C1 segment of cervical spinal cord (tissue), 14 donors: ENCODE measurements at regions not wholly inside any gene's neighbourhood (a gene's known extent, or its start where the extent isn't known, plus 50 kb on each side); places are given as distances from the start of the nearest gene placed in this dataset.

ENCODE experiments used
- DNase-seq, 14 donors: peaks; one replicate each; lab custom pipeline; 2025; lab: John Stamatoyannopoulos, UW

DNA sequence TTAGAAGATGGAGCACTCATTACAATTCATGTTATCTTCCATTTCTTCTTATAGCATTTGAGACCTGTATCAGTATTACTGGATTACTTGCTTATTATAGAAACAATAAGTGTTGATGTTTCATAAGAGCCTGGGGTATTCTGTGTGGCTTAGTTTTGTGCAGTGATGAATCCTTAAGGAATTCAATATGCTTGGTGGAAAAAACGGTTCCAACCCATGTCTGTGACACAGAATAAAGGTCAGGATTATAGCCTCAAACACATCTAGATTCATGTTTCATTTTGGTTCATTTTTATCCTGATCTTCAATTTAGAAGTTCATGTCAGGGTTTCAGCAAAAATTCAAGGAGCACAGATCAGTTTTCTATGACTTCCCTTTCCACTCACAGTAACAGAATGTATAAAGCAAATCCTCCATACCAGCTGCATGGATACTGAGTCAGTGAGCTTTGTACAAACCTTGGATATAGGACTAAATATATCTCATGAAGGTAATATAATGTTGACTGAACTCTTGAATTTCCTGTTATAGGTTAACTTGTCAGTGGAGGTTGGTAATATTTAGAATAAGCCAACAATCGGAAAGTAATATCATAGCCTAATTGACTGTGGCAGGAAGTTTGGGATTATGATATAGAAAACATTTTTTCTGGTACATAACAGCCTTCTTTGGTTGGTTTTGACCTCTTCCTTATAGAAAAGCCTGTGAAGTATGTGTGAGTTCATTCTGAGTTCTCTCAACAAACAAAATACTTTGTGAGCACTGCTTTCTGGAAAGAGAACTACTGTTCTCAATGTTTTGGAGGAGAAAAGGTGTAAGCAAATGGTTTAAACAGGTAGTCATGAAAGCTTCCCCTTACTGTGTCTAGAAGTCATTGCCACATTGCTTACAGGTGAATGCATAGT, 218.2 kb upstream of the TPM1 start:
- DNase-seq, result no peak

DNA sequence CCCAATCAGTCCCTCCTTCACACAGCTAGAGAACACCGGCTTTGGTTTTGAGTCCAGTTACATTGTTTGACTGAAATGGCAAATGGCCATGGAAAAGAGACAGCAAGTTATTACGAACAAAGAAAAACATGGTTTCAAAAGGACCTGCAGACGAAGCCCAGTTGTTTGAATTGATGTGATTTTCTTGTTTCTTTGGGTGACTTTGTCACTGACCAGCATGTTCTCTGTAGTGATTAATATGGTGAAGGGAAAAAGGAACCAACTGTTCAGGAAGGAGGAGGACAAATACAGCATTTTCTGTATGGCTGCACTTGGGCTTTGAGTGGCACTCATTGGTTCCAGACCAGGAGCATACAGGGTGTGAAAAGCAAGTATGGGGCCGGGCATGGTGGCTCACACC, 217.4 kb upstream of the TPM1 start:
- DNase-seq, result no peak

DNA sequence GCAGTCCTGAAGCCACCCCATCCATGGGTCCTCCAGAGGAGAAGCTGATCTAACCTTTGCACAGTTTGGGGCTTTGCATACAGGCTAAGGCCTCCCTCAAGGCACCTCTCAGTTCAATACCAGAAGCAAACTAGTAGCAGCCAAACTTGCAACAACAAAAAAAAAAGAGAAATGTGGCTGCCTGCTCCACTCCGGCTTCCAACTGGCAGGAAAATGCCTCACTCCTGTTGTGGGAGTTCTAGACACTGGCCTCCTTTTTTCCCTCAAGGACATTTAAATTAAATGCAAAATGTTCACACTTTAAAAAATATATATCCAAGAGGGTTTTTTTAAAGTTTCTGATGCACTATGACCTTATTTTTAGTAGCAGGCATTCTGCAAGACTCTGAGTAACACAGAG, 216.0 kb upstream of the TPM1 start:
- no peak for DNase-seq

GRCh38 chr15:62828364-62828763, 214.2 kb upstream of the TPM1 start:
- no peak for DNase-seq

DNA sequence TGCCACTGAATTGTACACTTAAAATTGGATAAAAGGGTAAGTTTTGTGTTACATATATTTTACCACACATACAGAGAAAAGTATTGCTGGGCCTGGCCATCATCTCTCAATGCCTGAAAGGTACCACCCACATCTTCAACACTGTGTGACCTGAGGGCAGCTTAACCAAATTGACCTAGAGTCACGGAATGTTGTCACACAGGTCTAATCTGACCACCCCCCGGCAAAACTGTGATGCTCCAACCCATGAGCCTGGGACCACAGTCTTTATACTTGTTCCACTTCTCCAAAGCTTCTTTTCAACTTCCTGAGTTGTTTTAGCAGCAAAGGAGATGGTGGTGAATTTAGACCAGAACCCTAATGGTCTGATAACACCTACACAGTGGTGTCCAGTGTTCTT, 210.3 kb upstream of the TPM1 start:
- no peak for DNase-seq

DNA sequence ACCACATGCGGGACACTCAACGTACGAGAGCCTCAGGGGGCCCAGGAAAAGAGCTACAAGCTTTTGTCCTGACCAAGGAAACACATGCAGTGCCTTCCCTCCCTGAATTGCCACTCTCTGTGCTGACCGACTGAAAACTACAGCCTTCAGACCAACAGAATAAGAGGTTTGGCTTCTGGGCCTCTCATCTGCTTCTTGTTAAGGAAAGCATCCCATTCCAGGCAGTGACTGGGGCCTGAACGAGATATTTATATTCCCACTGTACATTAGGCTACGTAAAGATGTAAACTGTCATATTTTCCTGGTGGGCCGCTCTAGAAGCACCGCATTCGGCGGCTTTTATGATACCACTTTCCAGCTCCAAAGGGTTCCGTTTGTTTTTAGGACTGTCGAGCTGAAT, 208.9 kb upstream of the TPM1 start:
- DNase-seq, result no peak

- DNase-seq, result no peak
These were observed 207.7 kb upstream of the TPM1 start for GRCh38 chr15:62834686-62835329.

DNA sequence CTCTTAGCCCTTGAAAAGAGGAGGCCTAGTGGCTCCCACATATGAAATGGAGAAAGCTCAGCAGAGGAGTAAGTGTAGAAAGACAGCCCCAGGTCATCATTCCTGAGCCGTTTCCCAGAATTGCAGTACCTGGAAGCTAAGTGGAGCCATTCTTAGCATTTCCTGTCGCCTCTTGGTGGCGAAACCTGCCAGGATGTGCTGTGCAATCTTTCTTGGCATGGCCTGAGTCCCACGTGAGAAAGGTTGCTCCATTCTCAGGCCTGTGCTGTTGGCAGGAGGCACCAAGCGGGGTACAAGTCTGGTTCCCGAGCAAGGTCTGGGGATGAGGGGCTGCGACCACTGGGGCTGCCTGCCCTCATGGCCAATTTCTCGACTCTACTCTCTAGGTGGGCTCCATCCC, 207.2 kb upstream of the TPM1 start:
- DNase-seq, result no peak

- no peak for DNase-seq
These were observed 206.8 kb upstream of the TPM1 start for GRCh38 chr15:62835762-62836161.

DNA sequence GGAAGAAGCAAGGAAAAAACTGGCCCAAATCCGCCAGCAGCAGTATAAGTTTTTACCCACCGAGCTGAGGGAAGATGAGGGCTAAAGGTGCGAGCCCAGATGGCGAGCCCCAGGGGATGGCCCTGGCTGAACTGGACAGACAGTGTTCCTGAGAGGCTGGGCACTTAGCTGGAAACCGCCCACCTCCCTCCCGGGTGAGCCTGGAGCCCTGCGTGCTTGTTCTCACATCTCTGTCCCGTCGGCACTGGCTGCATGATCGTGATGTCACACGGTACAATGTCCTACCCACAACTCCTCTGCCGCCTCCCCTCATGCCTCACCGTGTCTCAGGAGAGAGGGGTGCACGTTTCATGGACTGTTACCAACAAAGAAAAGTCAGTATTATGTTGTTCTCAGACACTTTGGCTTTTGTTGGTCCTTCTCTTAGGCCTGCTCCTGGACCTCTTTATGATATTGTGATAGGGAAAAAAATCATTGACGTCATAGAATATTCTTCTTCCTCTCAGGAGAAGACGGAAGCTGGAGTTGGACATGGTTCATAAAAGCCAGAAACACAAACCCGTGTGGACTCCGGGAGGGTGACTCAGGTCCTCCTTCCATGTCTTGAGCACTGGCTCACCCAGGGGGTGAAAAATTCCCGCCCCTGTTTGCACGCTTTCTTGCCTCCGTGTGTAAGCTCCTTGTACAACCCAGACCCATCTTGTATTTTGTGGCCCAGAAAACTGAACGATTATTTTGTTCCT, 201.8 kb upstream of the TPM1 start:
- no peak for DNase-seq

DNA sequence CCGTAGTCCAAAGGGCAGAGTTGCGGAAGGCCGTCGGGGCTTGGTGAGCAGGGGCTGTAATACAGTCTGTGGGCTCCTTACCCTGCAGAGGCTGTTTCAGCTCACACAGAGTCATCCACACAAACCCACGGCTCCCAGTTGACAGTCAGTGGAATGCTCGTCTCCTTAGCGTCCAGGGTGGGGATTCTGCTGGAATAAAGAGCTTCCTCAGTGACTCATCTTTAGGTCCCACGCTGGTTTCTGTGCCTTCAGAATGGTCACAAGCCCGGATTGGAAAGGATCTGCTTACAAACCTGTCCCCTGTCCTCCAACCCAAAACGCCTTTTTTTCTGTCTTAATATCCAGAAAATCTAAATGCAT, 201.3 kb upstream of the TPM1 start:
- no peak for DNase-seq

DNA sequence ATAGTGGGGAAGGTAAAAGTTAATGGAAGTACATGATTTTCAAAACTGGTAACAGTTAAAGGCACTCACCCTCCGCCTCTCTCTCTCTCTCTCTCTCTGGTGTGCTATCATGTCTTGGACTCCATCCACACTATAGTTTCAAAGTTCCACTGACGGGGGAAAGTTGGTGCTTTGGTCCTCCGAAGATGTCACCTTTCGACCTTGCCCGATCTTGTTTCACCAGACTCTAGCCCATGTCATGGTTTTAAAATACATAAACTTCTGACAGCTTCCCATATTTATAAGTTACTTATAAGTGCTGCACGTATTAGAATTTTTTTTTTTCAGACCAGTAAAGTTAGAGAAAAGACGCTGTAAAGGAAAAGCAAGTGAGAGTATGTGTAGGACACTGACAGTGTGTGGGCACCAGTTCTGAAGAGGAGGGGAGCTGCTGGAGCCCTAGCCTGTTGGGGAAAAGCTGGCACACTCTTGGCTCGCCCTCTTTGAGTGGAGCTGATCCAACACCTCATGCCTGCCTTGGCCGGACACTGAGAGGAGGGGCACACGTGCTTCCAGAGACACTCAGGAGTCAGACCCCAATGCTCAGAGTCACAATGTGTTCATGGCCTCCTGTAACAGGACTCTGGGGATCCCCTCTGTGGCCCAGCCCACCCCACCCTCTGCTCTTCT, 200.5 kb upstream of the TPM1 start:
- DNase-seq, result peak in 1 of 14 donors; percentile 7

GRCh38 chr15:62843311-62843710, 199.2 kb upstream of the TPM1 start:
- DNase-seq, result no peak

- DNase-seq, result no peak
These were observed 197.8 kb upstream of the TPM1 start for GRCh38 chr15:62844564-62845240.

DNA sequence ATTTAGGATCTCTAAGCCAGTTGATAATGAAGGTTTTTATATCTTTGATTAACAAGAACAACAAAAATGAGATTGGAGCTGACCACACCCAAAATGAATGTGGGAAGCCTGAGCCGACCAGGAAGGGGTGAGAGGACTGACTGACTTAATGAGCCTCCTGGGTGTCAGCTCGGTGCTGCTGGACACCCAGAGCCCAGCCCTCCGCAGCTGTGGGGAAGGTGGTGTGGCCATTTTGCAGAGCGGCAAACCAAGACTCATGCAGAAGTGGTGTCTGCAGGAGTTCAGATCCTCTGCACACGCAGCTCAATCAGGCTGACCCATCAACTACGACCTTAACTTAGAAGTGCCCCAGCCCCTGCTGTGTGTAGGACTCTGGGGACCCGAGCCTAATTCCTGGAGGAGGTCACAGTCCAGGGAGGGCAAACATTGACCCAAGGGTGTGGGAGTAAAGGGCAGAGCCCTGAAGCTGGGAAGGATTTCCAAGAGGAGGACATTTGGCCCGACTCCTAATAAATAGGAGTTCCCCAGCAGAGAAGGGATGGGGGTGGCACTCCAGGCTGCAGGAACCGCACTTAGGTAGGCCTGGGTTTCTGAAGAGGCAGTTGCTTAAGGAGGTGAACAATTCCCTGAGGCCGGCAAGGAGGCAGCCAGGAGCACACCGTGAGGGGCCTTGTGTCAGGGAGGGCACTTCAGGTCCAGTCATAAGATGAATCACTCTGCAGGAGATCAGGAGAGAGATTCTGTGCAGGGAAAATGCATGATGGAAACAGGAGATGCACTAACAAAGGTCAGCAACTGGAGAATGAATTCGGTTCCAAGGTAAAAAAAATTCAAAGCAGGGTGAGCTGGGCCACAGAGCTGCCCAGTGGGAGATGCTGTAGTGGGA, 197.1 kb upstream of the TPM1 start:
- no peak for DNase-seq

DNA sequence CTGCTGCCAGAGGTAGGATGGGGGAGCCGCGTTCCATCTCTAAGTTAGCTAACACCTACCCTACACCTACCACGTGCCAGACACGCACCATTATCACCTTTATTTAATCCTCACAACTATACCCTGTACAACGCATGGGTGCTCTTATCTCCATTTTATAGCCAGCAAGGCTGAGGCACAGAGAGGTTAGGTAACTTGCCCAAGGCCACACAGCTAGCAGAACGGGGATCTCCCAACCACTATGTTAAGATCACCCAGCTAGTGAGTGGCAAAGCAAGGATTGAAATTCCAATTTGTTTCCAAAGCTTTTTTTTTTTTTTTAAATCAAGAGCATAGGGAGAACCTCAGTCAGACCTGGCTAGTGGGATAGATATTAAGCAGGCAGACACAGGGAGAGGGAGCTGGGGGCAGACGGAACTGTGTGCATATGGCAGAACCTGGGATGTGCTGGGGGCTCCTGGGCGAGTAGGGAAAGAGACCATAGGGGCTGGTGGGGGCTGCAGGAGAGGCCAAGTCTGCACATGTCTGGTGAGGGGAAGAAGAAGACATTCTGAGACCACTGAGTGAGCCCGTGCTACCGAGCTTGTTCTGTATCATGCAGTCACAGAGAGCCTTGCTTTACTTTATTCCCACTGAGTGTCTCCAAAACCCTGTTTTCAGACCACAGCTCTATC, 196.3 kb upstream of the TPM1 start:
- DNase-seq, result no peak

GRCh38 chr15:62846805-62847495, 195.6 kb upstream of the TPM1 start:
- DNase-seq, result no peak

- peak in 8 of 14 donors; percentile 10 to 49 (median 34) for DNase-seq
These were observed 194.6 kb upstream of the TPM1 start for GRCh38 chr15:62847900-62848489.

- DNase-seq, result no peak
These were observed 193.9 kb upstream of the TPM1 start for GRCh38 chr15:62848632-62849050.
